ENCODE measurements at regions not wholly inside any gene's neighbourhood (a gene's known extent, or its start where the extent isn't known, plus 50 kb on each side); places are given as distances from the start of the nearest gene placed in this dataset.
"Not testable (repeated sequence)": the region's sequence is repeated elsewhere in the genome, so short reads cannot be mapped to it uniquely, and the experiment has no call there.

DNA sequence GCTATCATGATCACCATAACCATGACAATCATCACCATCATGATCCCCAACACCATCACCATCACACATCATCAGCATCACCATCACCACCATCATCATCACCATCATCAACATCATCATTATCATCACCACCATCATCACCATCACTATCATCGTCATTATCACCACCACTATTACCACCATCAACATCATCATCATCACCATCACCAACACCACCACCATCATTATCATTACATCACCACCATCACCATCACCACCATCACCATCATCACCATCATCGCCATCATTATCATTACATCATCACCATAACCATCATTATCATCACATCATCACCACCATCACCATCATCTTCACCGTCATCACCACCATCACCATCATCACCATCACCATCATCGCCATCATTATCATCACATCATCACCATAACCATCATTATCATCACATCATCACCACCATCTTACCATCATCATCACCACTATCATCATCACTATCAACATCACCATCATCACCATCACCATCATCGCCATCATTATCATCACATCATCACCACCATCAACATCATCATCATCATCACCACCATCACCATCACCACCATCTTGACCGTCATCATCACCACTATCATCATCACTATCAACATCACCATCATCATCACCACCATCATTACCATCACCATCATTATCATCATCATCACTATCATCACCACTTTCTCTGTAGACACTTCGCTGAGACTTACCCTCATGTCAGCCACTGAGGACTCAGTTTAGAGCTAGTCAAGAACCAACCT lies 366.0 kb downstream of the C16orf95 start:
- no peak for DNase-seq (ENCODE audit: low read depth in 1 of 2, low spot score in 1 of 2)

DNA sequence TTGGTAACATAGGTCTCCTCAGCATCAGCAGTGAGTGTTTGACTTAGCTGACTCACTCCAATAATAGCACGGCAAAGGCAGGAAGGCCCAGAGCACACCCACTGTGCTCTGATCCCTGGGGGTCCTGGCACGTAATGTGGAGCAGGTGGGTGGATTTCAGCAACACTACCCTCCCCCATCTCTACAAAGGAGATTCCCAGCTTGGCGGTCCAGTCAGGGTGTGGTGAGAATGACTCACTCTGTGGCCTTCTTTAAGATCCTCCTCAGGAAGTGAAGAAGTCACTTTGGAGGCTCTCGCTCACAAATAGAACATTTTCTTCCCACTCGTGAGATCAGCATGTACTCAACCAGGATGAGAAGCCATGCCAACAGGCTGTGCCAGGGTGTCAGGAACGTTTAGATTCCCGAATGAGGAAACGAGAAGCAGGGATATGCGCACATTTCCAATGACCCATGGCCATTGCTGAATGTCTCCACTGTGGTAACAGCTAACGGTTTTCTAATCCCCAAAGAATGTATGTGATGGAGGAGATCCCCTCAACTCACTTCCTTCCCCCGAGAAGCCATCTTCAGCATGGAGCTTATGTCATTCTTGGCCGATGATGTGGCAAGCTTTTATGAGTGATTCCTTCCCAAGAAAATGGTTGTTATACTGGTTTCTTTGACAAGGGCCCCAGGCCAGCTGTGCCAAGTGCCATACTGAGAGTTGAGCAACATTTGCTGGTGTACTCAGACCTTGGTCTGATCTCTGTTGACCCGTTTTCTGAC lies 365.2 kb downstream of the C16orf95 start:
- no peak for DNase-seq (ENCODE audit: low read depth in 1 of 2, low spot score in 1 of 2)

DNA sequence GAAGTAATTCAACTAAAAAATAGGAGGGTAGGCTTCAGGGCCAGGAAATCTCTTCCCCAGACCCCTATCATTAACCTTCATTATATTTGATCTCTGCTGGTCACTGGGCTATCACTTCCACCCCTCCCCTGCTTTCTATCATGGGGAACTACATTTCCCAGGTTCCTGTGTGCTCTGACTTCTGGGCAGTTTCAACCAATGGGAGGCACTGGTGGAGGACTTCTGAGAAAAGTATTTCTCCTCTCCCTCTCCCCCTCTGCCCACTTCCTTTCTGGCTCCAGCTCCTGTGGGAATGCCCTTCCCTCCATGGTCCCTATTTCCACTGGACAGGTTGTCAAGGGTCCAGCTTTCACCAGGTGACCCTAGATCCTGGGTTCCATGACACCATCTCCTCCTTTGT lies 364.4 kb downstream of the C16orf95 start:
- DNase-seq (ENCODE audit: low read depth in 1 of 2, low spot score in 1 of 2): no peak

DNA sequence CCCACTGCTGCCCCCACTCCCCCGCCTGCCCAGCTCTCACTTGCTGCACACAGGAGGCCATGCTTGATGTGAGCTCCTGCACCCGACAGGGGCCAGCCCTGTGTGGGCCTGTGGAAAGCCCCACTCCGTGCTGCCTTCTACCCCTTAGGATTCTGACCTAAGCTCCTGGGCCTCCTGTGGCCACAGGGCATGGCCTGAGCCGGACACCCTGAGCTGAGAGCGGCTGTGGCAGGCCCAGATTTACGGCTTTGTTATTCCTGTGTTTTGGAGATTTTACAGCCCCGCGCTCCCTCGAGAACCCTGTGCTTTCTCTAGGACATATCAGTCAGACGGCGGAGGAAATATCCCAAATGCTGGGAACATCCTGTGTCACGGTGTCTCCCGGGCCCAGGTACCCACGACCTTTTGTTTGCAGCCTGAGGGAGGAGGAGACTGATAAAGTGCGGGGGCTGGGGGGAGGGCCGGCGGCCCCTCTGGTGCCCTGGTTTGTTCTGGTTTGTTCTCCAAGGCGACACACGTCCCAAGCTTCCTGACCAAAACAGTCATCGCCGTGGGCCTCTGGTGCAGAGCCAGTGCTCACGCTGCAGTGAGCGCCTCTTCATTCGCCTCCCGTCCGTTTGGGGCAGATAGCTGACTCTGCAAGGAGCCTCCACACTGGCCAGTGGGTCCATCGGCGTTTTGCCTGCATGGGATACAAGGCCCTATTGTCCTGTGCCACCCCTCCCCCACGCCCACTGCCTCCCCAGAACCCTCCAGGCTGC lies 363.4 kb downstream of the C16orf95 start:
- DNase-seq (ENCODE audit: low read depth in 1 of 2, low spot score in 1 of 2): no peak

DNA sequence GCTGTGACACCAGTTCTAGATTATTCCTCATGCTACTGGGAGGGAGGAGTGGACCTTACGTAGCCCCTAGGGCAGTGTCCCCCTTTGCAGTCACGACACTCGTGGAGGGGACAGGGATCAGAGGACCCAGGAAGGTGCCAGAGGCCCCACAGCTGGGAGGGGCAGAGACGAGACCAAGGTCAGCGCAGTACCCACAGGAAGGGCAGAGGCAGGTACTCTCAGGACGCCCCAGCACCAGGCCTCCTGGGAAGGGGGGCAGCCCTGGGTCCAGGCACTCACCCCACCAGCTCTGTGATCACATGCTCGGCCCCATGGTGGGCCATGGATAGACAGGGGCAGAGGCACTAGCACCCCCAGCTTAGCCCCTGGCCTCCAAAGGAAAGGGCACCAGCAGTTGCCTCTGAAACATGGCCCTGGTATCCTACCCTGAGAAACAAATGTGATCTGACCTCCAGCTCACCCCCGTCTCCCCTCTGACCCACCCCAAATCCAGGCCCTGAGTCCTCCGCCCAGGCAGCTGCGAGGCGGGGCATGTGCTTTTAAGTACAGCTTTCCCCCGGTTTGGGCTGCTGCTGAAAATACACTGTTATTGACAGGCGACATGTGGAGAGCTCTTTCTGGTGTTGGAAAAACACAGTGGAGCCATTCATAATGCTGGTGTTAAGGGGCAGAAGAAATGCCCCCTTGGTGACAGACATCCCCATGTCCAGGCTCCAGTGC lies 361.9 kb downstream of the C16orf95 start:
- no peak for DNase-seq (ENCODE audit: low read depth in 1 of 2, low spot score in 1 of 2)

DNA sequence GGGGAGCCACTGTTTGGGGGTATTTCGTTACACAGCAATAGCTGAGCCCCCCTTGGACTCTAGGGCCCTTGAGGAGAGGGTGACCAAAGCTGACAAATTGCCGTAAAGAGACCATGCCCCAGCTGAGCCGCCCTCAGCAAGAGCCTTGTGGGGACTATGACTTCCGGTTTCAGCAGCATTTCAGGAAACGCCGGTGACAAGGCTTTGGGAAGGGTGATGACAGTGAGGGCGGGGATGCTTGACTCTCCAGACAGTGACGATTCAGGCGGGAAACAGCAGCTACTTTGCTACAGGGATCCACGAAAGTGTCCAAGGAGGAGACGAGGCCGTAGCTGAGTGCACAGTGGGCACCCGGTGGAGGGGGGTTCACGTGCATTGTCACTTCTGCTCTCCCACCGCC lies 360.8 kb downstream of the C16orf95 start:
- no peak for DNase-seq (ENCODE audit: low read depth in 1 of 2, low spot score in 1 of 2)

DNA sequence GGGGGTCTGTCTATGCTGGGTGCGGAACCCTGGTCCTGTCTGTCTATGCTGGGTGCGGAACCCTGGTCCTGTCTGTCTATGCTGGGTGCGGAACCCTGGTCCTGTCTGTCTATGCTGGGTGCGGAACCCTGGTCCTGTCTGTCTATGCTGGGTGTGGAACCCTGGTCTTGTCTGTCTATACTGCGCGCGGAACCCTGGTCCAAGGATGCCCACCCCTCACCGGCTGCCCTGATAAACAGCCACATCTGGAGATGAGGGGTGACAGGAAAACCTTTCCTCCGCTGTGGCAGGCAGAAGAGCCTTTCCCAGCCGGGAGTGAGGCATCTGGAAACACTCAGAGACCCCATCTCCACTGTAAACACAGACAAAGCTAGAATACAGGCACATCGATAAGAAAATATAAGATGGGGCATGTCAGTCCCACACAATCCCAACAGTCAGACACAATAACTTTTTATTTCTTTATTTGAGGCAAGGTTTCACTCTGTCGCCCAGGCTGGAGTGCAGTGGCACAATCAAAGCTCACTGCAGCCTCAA lies 359.5 kb downstream of the C16orf95 start:
- not testable (repeated sequence) for DNase-seq (ENCODE audit: low read depth in 1 of 2, low spot score in 1 of 2)

DNA sequence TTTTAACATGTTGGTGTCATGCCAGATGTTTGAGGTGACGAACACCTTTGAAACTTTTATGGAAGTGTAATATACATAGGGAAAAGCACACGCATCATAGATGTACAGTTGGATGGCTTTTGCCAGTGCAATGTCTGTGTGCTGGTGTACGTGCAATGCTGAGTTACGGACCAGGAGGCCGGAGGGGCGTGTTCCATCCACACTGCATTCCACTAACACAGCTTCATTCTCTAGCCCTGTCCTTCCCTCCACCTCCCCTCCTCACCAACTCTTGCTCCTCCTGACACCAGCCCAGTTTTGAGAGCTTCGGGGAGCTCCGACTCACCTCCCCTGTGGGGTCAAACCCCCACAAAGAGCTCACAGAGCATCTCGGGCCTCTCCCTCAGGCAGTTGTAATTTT lies 358.8 kb downstream of the C16orf95 start:
- DNase-seq (ENCODE audit: low read depth in 1 of 2, low spot score in 1 of 2): no peak

DNA sequence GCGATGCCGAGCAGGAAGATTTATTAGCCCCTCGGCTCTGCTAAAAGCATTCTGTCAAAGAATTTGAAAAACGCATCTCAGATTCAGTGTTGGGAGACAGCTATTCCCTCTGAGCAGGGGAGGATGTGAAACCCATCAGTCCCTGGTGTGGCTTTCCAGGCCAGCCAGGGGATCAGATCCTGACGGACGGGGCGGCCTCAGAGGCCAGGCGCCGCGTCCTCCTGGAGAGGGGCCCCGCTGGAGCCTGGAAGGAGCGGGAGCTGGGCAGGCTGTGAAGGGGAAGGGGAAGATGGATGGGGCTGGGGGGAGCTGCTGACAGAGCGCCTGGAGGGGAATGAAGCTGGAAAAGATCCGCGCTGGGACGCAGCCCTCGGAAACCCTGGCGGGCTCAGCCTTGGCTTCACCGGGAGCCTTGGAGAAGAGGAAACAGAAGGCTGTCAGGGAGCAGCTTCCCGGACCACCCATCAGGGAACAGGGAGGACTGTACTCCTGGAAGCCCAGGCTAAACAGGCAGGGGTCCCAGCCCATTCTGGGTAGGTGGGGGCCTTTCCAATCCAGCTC lies 358.0 kb downstream of the C16orf95 start:
- DNase-seq (ENCODE audit: low read depth in 1 of 2, low spot score in 1 of 2): no peak

DNA sequence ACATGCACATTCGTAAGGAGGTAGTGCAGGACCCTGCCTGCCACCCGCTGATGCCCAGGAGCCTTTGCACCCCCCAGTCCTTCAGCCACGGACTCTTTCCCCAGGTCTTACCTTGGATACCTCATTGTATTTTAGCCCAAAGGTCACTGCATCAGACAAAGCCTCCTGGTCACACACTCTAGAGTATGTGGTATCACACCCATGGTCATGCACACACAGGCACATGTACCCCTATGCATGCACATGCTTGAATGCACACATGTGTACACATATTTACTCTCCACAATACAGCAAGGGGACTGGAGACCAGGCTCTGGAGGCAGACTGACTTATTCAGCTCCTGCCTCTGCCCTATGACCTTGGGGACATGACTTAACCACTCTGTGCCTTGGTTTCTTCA lies 357.5 kb downstream of the C16orf95 start:
- no peak for DNase-seq (ENCODE audit: low read depth in 1 of 2, low spot score in 1 of 2)

DNA sequence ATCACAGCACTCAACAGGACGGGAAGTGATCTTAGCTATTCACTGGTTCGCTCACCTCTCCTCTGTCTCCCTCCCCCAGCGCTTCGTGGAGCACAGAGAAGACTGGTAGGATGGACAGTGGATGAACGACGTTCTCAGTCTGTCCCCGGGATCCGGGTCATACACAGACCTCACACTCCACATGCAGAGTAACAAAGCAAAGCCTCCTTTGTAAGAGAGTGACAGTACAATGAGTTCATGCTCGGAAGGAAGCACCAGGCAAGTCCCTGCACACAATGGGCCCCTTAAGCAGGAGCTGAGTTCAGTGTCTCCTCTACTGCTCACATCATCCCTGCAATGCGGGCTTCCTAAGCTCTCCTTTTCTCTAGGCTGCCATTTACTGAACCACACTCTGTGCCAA lies 356.9 kb downstream of the C16orf95 start:
- DNase-seq (ENCODE audit: low read depth in 1 of 2, low spot score in 1 of 2): no peak

DNA sequence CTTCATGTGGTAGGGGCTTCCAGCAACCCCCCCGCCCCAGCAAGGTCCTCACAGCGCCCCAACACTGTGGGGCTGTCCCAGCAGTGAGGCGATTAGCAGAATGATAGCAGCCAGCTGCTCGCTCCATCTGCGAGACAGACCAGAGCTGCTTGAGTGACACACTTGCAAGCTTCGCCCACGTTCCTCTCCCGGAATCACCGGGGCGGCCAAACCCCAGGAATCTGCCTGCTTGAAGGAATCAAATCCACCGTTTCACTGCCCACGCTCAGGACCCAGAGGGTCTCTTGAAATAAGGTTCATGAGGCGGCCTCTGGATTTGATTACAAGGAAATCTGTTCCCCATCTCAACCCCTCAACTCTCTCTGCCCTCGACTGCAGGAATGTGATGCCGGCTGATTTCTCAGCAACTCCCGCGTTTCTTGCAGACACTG lies 356.0 kb downstream of the C16orf95 start:
- DNase-seq (ENCODE audit: low read depth in 1 of 2, low spot score in 1 of 2): no peak

DNA sequence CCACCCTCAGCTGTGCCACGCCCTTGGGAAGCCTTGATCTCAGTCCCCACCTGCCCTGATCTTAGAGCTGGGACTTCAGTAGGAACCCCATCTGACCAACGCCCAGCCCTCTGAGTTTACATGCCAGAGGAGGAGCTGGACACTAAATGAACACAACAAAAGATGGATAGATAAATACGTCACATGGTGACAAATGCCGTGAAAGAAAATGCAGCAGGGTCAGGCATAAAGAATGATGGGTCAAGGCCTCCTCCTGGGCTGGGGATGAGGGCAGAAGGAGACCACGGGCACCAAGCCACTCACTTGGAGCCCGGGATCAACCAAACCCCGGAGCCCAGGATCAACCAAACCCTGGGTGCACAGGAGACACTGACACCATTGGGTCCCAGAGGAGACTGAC lies 354.9 kb downstream of the C16orf95 start:
- DNase-seq (ENCODE audit: low read depth in 1 of 2, low spot score in 1 of 2): no peak

DNA sequence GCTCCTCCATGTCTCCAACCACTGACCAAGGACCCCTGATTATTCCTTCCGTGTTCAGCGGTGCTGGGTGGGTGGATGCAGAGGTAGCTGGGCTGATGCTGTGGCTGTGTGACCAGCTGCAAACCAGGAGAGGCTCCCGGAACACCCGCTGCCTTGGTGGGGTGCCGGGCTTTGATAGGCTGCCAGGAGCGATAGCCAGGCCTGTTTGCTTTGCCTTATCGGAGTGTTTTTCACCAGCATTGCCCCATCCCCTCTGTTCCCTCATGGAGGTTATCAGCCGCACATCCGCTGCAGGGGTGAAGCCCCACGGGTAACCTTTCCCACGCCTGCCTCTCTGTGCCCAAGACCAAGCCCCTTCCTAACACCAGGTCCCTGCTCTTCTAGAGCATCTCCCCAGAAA lies 354.3 kb downstream of the C16orf95 start:
- DNase-seq (ENCODE audit: low read depth in 1 of 2, low spot score in 1 of 2): no peak

DNA sequence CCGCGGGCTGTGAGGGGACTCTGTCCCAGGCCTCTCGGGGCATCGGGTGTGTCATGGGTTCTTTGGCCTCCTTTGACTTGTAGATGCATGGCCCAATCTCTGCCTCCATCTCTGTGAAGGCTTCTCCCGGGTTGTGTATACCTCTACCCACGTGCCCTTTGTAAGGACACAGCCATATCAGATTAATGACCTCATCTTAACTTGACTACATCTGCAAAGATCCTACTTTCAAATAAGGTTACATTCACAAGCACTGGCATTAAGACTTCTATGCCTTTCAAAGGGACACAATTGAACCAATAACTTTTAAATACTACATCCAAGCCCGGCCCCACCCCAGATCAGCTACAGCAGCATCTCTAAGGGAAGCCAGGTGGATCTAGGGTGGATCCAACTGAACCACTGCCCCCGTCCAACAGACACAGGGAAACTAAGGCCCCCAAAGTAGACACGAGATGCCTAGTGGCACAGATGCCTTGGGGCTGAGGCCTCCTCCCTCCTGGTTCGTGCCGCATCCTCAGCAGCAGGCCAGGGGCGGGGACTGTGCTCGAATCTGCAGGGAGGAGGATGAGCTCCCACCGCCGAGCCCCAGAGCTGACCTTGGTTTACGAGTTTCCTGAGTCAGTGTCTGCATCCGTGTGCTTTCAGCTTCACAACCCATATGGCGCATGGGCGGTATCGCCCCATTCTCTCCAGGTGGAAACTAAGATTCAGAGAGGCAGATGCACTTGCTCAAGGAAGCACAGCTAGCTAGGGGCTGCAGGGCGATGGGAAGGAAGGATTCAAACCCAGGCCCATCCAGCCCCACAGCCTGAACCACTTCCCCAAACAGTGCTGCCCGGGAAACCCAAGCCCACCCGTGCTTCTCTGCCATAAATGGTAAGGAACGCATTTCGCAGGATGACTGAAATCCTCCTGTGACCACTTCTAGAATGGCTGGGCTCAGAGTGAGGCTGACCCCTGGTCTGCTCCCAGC lies 353.3 kb downstream of the C16orf95 start:
- DNase-seq (ENCODE audit: low read depth in 1 of 2, low spot score in 1 of 2): no peak

DNA sequence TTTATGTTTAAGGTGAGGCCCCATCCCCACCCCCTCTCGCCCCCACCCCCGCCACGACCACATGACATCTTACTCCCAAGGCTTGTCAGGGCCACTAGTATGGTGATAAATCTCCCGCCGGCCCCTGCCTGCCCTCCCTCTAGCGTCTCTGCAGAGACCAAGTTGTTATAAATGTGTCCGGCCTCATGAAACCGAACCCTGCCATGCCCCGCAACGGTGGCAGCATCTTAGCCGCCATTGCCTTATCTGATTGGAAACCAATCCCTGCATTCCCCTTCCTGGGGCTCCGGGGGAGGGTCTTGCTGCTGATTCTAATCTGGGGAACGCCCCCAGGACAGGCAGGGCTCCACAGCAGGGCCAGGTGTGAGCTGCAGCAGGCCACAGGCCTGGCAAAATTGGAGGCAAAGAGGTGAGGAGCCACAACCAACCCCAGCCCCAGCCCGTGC lies 352.4 kb downstream of the C16orf95 start:
- DNase-seq (ENCODE audit: low read depth in 1 of 2, low spot score in 1 of 2): no peak

DNA sequence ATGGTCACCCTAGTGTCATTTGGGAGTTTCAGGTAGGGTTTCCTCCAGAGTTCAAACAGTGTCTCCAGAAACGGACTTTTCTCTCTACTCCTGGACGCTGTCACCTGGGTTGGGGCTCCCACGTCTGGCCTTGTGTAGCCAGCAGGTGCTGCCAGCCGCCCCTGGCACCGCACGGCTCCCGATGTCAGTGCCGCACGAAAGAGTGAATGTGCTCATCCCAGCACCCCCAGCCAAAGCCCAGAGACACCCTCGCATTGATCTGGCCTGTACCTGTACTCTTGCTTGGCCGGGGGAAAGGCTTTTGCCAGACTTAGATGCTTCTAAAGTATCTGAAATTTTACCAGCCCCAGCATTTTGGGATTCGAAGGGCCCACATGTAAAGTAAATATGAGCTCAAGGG lies 351.9 kb downstream of the C16orf95 start:
- no peak for DNase-seq (ENCODE audit: low read depth in 1 of 2, low spot score in 1 of 2)

DNA sequence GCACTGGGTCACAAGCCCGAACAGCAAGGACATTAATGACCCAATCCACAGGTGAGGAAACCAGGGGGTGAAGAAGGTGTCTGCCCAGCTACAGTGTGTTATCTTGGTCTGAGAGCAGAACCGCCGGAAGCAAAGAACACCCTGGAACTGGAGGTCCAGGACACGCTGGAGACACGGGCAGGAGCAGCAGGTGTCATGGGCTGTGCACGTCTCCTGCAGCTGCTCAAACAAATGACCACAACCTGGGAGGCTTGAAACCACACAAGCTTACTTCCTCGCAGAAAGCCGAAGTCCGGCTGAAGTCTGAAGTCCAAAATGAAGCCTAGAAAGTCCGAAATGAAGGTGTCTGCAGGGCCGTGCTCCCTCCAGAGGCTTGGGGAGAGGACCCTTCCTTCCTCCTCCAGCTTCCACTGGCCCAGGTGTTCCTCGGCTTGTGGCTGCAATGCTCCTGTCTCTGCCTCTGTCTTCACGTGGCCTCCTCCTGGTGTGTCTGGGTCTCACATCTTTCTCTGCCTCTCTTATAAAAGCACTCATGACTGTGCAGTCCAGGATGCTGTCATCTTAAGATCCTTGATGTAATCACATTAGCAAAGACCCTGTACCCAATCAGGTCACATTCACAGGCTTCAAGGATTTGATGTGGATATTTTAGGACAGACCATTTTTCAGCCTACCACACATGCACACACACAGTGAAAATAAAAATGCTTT lies 351.2 kb downstream of the C16orf95 start:
- no peak for DNase-seq (ENCODE audit: low read depth in 1 of 2, low spot score in 1 of 2)

DNA sequence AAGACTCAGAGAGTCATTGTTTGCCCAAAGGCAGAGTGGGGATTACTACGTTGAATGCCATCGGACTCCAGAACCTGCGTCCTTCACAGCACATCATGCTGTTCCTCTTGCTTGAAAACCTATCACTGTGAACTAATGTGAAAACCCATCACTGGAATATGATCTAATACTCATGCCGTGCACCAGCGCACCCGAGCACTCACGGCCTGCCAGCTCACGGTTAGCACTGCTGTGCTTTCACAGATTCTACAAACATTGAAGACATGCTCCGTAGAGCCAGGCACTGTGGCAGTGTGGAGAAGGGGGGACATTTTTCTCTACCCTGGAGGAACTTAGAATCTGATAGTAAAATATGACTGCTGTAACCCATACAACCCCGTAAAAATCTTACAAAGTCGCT lies 350.4 kb downstream of the C16orf95 start:
- DNase-seq (ENCODE audit: low read depth in 1 of 2, low spot score in 1 of 2): no peak
